ENCODE measurements at regions not wholly inside any gene's neighbourhood (a gene's known extent, or its start where the extent isn't known, plus 50 kb on each side); places are given as distances from the start of the nearest gene placed in this dataset.
"Not testable (repeated sequence)": the region's sequence is repeated elsewhere in the genome, so short reads cannot be mapped to it uniquely, and the experiment has no call there.

DNA sequence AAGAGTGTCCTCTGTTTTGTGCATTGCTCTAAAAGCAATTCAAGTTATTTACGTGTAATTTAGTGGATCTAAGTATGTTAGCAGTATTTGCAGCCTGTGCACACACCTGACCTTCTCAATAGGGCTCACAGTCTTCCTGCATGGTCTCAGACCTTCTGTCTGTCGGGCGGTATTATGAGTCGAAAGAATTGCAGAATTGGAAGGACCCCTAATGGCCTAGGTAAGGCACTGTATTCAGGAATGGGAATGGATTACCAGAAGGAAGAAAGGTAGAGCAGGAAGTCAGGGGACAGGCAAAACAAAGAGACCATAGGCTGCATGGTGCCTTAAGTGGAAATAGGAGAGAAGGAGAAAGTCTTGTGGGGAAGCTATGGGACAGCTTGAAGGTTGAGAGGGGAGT is 341.6 kb downstream of the VRK1 start:
- ATAC-seq (ENCODE audit: low read depth) = no peak
- no peaks in the 10 kb centered on the region for H3K4me1 ChIP-seq (ENCODE audit: insufficient read depth, poor library complexity, severe bottlenecking)
- H3K36me3 ChIP-seq (ENCODE audit: low read depth) = no peaks in the 10 kb centered on the region
- peaks cover 3% of the 10 kb centered on the region for H3K27me3 ChIP-seq (ENCODE audit: insufficient read depth, poor library complexity, severe bottlenecking)
- no peaks in the 10 kb centered on the region for H3K9me3 ChIP-seq (ENCODE audit: severe bottlenecking)
- TF ChIP-seq, protein P1, sequence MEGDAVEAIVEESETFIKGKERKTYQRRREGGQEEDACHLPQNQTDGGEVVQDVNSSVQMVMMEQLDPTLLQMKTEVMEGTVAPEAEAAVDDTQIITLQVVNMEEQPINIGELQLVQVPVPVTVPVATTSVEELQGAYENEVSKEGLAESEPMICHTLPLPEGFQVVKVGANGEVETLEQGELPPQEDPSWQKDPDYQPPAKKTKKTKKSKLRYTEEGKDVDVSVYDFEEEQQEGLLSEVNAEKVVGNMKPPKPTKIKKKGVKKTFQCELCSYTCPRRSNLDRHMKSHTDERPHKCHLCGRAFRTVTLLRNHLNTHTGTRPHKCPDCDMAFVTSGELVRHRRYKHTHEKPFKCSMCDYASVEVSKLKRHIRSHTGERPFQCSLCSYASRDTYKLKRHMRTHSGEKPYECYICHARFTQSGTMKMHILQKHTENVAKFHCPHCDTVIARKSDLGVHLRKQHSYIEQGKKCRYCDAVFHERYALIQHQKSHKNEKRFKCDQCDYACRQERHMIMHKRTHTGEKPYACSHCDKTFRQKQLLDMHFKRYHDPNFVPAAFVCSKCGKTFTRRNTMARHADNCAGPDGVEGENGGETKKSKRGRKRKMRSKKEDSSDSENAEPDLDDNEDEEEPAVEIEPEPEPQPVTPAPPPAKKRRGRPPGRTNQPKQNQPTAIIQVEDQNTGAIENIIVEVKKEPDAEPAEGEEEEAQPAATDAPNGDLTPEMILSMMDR (IDR thresholded peaks at IDR 0.05; ENCODE audit: poor library complexity, severe bottlenecking) = no peak
- no peak overlapping the region for H3K27ac ChIP-seq (ENCODE audit: poor library complexity, severe bottlenecking)
- no peak for DNase-seq (ENCODE audit: low spot score)
- no peak overlapping the region for H3K4me3 ChIP-seq (ENCODE audit: severe bottlenecking)

DNA sequence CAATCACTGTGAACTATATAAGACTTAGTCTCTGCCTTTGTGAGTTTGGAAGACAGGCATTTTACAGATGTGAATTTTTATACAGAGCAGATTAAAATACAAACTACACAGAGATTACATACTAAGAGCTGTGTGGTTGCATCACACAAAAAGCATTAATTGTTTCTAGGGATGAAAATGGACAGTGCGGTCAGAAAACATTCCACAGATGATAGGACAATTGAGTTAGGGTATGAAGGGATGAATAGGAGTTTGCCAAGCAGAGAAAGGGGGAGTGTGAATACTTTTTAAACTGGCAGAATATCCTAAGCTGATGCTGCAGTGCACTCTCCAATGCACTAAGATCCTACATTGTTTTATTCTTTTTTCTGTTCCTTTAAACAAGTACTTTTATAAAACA is 345.8 kb downstream of the VRK1 start:
- H3K27me3 ChIP-seq (ENCODE audit: insufficient read depth, poor library complexity, severe bottlenecking) = peaks cover 3% of the 10 kb centered on the region
- TF ChIP-seq, protein P1 (IDR thresholded peaks at IDR 0.05; ENCODE audit: poor library complexity, severe bottlenecking) = no peak
- DNase-seq (ENCODE audit: low spot score) (no peak), ATAC-seq (ENCODE audit: low read depth) (no peak)
- H3K27ac ChIP-seq (ENCODE audit: poor library complexity, severe bottlenecking) = no peak overlapping the region
- no peaks in the 10 kb centered on the region for H3K36me3 ChIP-seq (ENCODE audit: low read depth)
- H3K9me3 ChIP-seq (ENCODE audit: severe bottlenecking) = no peaks in the 10 kb centered on the region
- H3K4me1 ChIP-seq (ENCODE audit: insufficient read depth, poor library complexity, severe bottlenecking) = no peaks in the 10 kb centered on the region
- no peak overlapping the region for H3K4me3 ChIP-seq (ENCODE audit: severe bottlenecking)

GRCh38 chr14:97143456-97143855 is 346.3 kb downstream of the VRK1 start:
- no peaks in the 10 kb centered on the region for H3K9me3 ChIP-seq (ENCODE audit: severe bottlenecking)

GRCh38 chr14:97148021-97148420 is 350.8 kb downstream of the VRK1 start:
- DNase-seq (ENCODE audit: low spot score); H3K4me3 ChIP-seq (ENCODE audit: severe bottlenecking); H3K27me3 ChIP-seq (ENCODE audit: insufficient read depth, poor library complexity, severe bottlenecking); H3K9me3 ChIP-seq (ENCODE audit: severe bottlenecking); H3K27ac ChIP-seq (ENCODE audit: poor library complexity, severe bottlenecking); H3K4me1 ChIP-seq (ENCODE audit: insufficient read depth, poor library complexity, severe bottlenecking); H3K36me3 ChIP-seq (ENCODE audit: low read depth); ATAC-seq (ENCODE audit: low read depth): not testable (repeated sequence)

More at GRCh38 chr14:97143456-97143855, 346.3 kb downstream of the VRK1 start:
- TF ChIP-seq, protein P1 (IDR thresholded peaks at IDR 0.05; ENCODE audit: poor library complexity, severe bottlenecking) = no peak
- Histone ChIP-seq H3K27me3 (ENCODE audit: insufficient read depth, poor library complexity, severe bottlenecking) (peaks cover 3% of the 10 kb centered on the region), H3K4me3 (ENCODE audit: severe bottlenecking) (no peak overlapping the region), H3K27ac (ENCODE audit: poor library complexity, severe bottlenecking) (no peak overlapping the region), H3K4me1 (ENCODE audit: insufficient read depth, poor library complexity, severe bottlenecking) (no peaks in the 10 kb centered on the region), H3K36me3 (ENCODE audit: low read depth) (no peaks in the 10 kb centered on the region)
- no peak for DNase-seq (ENCODE audit: low spot score)
- 0 out of 3 replicates have a peak, but pooled peaks have one; percentile 12 for ATAC-seq (ENCODE audit: low read depth)

DNA sequence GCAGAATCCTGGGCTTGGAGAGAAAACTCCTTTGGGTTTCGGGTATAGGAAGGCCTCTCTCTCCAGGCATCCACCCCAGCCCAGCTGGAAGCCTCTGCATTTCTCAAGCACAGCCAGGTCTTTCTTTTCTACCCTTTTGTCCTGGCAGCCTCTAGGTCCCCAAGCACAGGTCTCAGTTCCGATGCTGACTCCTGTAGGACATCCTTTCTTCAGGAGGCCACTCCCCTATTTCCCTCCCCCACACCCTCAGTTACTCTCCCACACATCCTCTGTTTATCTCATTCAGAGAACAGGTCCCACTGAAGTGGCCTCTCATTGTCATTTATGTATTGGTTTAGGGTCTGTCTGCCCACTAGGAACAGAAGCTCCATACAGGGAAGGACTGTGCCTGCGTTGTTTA is 352.6 kb downstream of the VRK1 start:
- H3K9me3 ChIP-seq (ENCODE audit: severe bottlenecking) = no peaks in the 10 kb centered on the region
- no peaks in the 10 kb centered on the region for H3K4me1 ChIP-seq (ENCODE audit: insufficient read depth, poor library complexity, severe bottlenecking)
- peaks cover 4% of the 10 kb centered on the region for H3K27me3 ChIP-seq (ENCODE audit: insufficient read depth, poor library complexity, severe bottlenecking)
- DNase-seq (ENCODE audit: low spot score) (no peak), ATAC-seq (ENCODE audit: low read depth) (no peak)
- no peak overlapping the region for H3K4me3 ChIP-seq (ENCODE audit: severe bottlenecking)
- H3K36me3 ChIP-seq (ENCODE audit: low read depth) = no peaks in the 10 kb centered on the region
- no peak overlapping the region for H3K27ac ChIP-seq (ENCODE audit: poor library complexity, severe bottlenecking)
- TF ChIP-seq, protein P1 (IDR thresholded peaks at IDR 0.05; ENCODE audit: poor library complexity, severe bottlenecking) = no peak

Data from RWPE2 (cell line).